Astrocyte (in vitro differentiated cells and primary cell): ENCODE measurements at regions not wholly inside any gene's neighbourhood (a gene's known extent, or its start where the extent isn't known, plus 50 kb on each side); places are given as distances from the start of the nearest gene placed in this dataset.

Source experiments
- DNase-seq: peaks from one replicate; pipeline ENCODE4 v3.0.0-alpha.2; 2010; ENCODE audit warnings: low read depth
- FAIRE-seq: peaks from 2 replicates; lab custom pipeline; 2011; peaks lifted over from hg19 to GRCh38; lab: Jason Lieb, UNC
- H2AFZ ChIP-seq: 2 replicates; pipeline ENCODE4 v1.6.0; 2012; ENCODE audit warnings: low read depth, low read length, inconsistent platforms
- H3K27ac ChIP-seq: 2 replicates; pipeline ENCODE4 v1.5.1; 2011; ENCODE audit warnings: low read depth, low read length, inconsistent platforms
- H3K27me3 ChIP-seq: 2 replicates; pipeline ENCODE4 v1.6.0; 2011; ENCODE audit warnings: low read length, inconsistent platforms; ENCODE audit not compliant: insufficient read depth
- H3K36me3 ChIP-seq: 2 replicates; pipeline ENCODE4 v1.5.1; 2011; ENCODE audit warnings: low read length, inconsistent platforms; ENCODE audit not compliant: insufficient read depth
- H3K4me1 ChIP-seq: 2 replicates; pipeline ENCODE4 v1.5.1; 2011; ENCODE audit warnings: low read length, inconsistent platforms; ENCODE audit not compliant: insufficient read depth
- H3K4me2 ChIP-seq: 2 replicates; pipeline ENCODE4 v1.6.0; 2012; ENCODE audit warnings: low read length, inconsistent platforms
- H3K4me3 ChIP-seq: 2 replicates; pipeline ENCODE4 v1.5.1; 2011; ENCODE audit warnings: low read depth, mild to moderate bottlenecking, low read length, inconsistent platforms; ENCODE audit not compliant: insufficient read depth
- H3K79me2 ChIP-seq: 2 replicates; pipeline ENCODE4 v1.6.0; 2012; ENCODE audit warnings: mild to moderate bottlenecking, low read length, inconsistent platforms; ENCODE audit not compliant: insufficient read depth
- H3K9ac ChIP-seq: 2 replicates; pipeline ENCODE4 v1.6.0; 2012; ENCODE audit warnings: mild to moderate bottlenecking, low read length, inconsistent platforms
- H3K9me3 ChIP-seq: 2 replicates; pipeline ENCODE4 v1.5.1; 2012; ENCODE audit warnings: low read depth, mild to moderate bottlenecking, low read length, inconsistent platforms; ENCODE audit not compliant: insufficient read depth
- H4K20me1 ChIP-seq: 2 replicates; pipeline ENCODE4 v1.6.0; 2012; ENCODE audit warnings: low read length, inconsistent platforms; ENCODE audit not compliant: insufficient read depth
- H3K27ac Mint-ChIP-seq: one replicate; pipeline ENCODE4 v1.8.0; 2021; ENCODE audit warnings: mild to moderate bottlenecking, mixed read lengths; ENCODE audit not compliant: unreplicated experiment
- H3K27me3 Mint-ChIP-seq: one replicate; pipeline ENCODE4 v1.8.0; 2021; ENCODE audit warnings: low read depth, mixed read lengths; ENCODE audit not compliant: unreplicated experiment
- H3K36me3 Mint-ChIP-seq: one replicate; pipeline ENCODE4 v1.8.0; 2021; ENCODE audit warnings: low read depth, mixed read lengths; ENCODE audit not compliant: unreplicated experiment
- H3K4me1 Mint-ChIP-seq: one replicate; pipeline ENCODE4 v1.8.0; 2021; ENCODE audit warnings: low read depth, mixed read lengths; ENCODE audit not compliant: unreplicated experiment
- H3K4me3 Mint-ChIP-seq: one replicate; pipeline ENCODE4 v1.8.0; 2021; ENCODE audit warnings: mild to moderate bottlenecking, moderate library complexity, mixed read lengths; ENCODE audit not compliant: unreplicated experiment
- H3K9me3 Mint-ChIP-seq: one replicate; pipeline ENCODE4 v1.8.0; 2021; ENCODE audit warnings: mild to moderate bottlenecking, mixed read lengths; ENCODE audit not compliant: unreplicated experiment
- EZH2 ChIP-seq: IDR thresholded peaks from 2 replicates; pipeline ENCODE4 v1.6.1; 2012; ENCODE audit warnings: mild to moderate bottlenecking, low read length, inconsistent platforms; ENCODE audit not compliant: insufficient read depth
- TF ChIP-seq, protein P1 (sequence below): IDR thresholded peaks from 2 replicates; pipeline ENCODE4 v1.5.1; 2011; ENCODE audit warnings: low read depth, mild to moderate bottlenecking, inconsistent platforms, low read length, moderate library complexity; ENCODE audit not compliant: insufficient read depth

DNA sequence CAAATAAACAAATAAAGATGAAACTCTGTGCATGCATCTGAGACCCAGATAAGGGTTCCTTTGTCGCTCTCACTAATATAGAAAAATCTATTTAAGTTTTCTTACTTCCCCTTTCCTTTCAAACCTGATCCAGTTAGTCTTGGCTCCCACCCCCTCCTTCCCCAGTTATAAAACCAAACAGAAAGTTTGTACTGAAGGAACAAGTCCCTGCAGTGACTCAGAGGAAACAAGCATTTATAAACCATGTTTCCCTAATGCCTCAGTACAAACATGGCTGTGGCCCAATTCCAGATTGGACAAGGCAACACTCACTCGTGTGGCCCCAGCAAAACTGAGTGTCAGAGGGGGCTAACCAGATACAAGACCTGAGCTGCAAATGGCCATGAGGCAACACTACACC is 65.5 kb upstream of the ARHGAP20 start:
- Histone ChIP-seq H3K4me3 (no peak overlapping the region), H2AFZ (no peak overlapping the region), H3K79me2 (no peaks in the 10 kb centered on the region), H3K4me2 (peak overlapping the region; percentile 41), H3K9me3 (no peaks in the 10 kb centered on the region), H3K4me1 (peaks cover 4% of the 10 kb centered on the region), H3K36me3 (no peaks in the 10 kb centered on the region), H3K9ac (no peak overlapping the region), H3K27ac (no peak overlapping the region), H4K20me1 (no peaks in the 10 kb centered on the region), H3K27me3 (no peaks in the 10 kb centered on the region)
- FAIRE-seq, result no peak
- Mint-ChIP-seq H3K4me3 (no peak overlapping the region), H3K27ac (no peak overlapping the region), H3K4me1 (peaks cover 4% of the 10 kb centered on the region), H3K9me3 (peaks cover 7% of the 10 kb centered on the region), H3K27me3 (peaks cover 3% of the 10 kb centered on the region), H3K36me3 (no peaks in the 10 kb centered on the region)
- no peak for TF ChIP-seq EZH2
- TF ChIP-seq, protein P1, sequence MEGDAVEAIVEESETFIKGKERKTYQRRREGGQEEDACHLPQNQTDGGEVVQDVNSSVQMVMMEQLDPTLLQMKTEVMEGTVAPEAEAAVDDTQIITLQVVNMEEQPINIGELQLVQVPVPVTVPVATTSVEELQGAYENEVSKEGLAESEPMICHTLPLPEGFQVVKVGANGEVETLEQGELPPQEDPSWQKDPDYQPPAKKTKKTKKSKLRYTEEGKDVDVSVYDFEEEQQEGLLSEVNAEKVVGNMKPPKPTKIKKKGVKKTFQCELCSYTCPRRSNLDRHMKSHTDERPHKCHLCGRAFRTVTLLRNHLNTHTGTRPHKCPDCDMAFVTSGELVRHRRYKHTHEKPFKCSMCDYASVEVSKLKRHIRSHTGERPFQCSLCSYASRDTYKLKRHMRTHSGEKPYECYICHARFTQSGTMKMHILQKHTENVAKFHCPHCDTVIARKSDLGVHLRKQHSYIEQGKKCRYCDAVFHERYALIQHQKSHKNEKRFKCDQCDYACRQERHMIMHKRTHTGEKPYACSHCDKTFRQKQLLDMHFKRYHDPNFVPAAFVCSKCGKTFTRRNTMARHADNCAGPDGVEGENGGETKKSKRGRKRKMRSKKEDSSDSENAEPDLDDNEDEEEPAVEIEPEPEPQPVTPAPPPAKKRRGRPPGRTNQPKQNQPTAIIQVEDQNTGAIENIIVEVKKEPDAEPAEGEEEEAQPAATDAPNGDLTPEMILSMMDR, result no peak
- DNase-seq, result peak; percentile 61

DNA sequence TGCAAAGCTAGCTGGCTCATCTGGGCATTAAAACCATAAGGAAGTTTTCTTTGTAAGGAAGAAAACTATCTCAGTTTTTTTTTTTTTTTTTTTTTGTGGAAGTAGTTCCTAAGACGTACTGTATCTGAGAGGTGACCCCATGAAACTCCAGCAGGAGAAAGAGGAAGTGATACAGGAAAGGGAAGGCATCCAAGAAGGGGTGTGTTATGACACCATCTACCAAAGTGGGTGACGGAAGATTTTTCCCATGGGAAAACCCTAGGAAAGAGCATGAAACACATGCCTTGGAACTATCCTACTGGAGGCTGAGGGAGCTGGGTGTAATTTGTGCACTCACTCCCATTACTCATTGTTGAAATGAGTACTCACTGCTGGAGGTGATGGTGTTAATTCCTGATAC is 63.8 kb upstream of the ARHGAP20 start:
- no peak overlapping the region for H3K4me3 Mint-ChIP-seq
- TF ChIP-seq, protein P1, result no peak
- TF ChIP-seq EZH2, result no peak
- DNase-seq, result no peak
- peaks cover 7% of the 10 kb centered on the region for H3K9me3 Mint-ChIP-seq
- no peak overlapping the region for H3K4me3 ChIP-seq
- H3K36me3 ChIP-seq, result no peaks in the 10 kb centered on the region
- no peaks in the 10 kb centered on the region for H3K79me2 ChIP-seq
- peaks cover 4% of the 10 kb centered on the region for H3K4me1 Mint-ChIP-seq
- peaks cover 3% of the 10 kb centered on the region for H3K27me3 Mint-ChIP-seq
- H3K4me2 ChIP-seq, result no peak overlapping the region
- no peak overlapping the region for H3K27ac ChIP-seq
- H3K9ac ChIP-seq, result no peak overlapping the region
- H3K9me3 ChIP-seq, result no peaks in the 10 kb centered on the region
- no peaks in the 10 kb centered on the region for H3K36me3 Mint-ChIP-seq
- H3K4me1 ChIP-seq, result peaks cover 4% of the 10 kb centered on the region
- no peak overlapping the region for H3K27ac Mint-ChIP-seq
- H2AFZ ChIP-seq, result no peak overlapping the region
- no peaks in the 10 kb centered on the region for H3K27me3 ChIP-seq
- no peak for FAIRE-seq
- no peaks in the 10 kb centered on the region for H4K20me1 ChIP-seq

DNA sequence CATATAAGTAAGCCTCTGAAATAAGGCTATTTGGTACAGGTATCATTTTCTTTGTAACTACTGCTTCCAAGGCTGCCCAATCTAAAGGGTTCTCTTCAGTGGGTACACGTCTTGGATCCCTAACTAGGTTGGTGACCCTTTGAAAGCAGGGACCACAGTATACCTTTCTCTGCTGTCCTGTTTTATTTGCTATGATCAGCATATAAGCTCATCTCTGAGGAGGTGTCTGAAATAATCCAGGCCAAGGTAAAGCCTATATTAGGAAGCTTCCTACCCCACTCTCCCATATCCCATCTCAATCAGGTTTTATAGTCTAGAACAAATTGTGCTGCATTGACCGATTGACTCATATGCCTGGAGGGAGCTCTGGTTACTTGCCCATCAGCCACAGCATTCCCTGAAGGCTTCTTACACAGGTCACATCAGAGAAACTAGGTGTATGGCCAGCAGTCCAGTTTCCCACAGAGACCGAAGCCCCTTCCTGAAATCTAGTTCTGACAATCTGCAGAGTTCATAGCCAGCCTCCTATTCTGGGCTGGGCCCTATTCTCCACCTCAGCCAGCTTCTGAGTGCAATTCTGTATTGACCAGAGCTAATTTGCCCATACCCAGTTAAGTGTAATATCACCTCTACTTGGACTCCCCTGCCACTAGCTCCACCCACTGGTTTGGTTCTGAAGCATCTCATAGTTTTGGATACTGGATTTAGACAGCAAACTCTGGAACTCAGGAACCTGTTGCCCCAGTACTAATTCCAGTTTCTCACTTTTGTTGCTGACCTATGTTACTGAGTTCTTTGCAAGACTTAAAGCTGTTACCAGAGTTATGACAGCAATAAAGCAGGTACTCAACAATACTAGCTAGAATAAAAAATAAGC is 62.1 kb upstream of the ARHGAP20 start:
- no peak overlapping the region for H3K4me3 Mint-ChIP-seq
- peaks cover 4% of the 10 kb centered on the region for H3K4me1 ChIP-seq
- no peak overlapping the region for H3K4me3 ChIP-seq
- no peak overlapping the region for H3K9ac ChIP-seq
- peak; percentile 22 for DNase-seq
- no peaks in the 10 kb centered on the region for H3K36me3 Mint-ChIP-seq
- H3K9me3 Mint-ChIP-seq, result peaks cover 7% of the 10 kb centered on the region
- TF ChIP-seq, protein P1, result no peak
- TF ChIP-seq EZH2, result no peak
- peaks cover 4% of the 10 kb centered on the region for H3K4me1 Mint-ChIP-seq
- no peak overlapping the region for H3K4me2 ChIP-seq
- H3K9me3 ChIP-seq, result no peaks in the 10 kb centered on the region
- H3K27ac Mint-ChIP-seq, result no peak overlapping the region
- H3K27ac ChIP-seq, result no peak overlapping the region
- H3K27me3 Mint-ChIP-seq, result peaks cover 3% of the 10 kb centered on the region
- no peaks in the 10 kb centered on the region for H3K79me2 ChIP-seq
- H2AFZ ChIP-seq, result no peak overlapping the region
- no peaks in the 10 kb centered on the region for H4K20me1 ChIP-seq
- no peak for FAIRE-seq
- no peaks in the 10 kb centered on the region for H3K36me3 ChIP-seq
- no peaks in the 10 kb centered on the region for H3K27me3 ChIP-seq
